ENCODE measurements at regions not wholly inside any gene's neighbourhood (a gene's known extent, or its start where the extent isn't known, plus 50 kb on each side); places are given as distances from the start of the nearest gene placed in this dataset.

DNA sequence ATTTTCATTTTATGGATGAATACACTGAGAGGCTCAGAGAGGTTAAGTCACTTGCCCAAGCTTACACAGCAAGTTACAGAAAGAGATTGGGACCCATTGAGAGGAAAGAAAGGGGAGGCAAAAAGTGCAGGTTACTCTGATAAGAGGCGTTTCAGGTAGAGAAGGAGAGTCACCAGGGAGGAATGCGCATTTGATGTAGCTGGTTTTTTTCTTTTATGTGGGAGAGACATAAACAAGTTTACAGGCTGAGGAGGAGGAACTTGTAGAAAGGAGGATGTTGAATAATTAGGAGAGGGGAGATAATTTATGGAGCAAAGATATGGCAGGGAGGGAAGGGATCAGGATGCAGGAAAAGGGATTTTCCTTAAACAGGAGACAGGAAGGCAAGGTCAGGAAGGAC, 297.0 kb downstream of the PCNX1 start:
- TF ChIP-seq, protein P1, sequence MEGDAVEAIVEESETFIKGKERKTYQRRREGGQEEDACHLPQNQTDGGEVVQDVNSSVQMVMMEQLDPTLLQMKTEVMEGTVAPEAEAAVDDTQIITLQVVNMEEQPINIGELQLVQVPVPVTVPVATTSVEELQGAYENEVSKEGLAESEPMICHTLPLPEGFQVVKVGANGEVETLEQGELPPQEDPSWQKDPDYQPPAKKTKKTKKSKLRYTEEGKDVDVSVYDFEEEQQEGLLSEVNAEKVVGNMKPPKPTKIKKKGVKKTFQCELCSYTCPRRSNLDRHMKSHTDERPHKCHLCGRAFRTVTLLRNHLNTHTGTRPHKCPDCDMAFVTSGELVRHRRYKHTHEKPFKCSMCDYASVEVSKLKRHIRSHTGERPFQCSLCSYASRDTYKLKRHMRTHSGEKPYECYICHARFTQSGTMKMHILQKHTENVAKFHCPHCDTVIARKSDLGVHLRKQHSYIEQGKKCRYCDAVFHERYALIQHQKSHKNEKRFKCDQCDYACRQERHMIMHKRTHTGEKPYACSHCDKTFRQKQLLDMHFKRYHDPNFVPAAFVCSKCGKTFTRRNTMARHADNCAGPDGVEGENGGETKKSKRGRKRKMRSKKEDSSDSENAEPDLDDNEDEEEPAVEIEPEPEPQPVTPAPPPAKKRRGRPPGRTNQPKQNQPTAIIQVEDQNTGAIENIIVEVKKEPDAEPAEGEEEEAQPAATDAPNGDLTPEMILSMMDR (conservative IDR thresholded peaks at IDR 0.05; ENCODE audit: low read length), result no peak
- no peak for TF ChIP-seq EZH2phosphoT487 (IDR thresholded peaks at IDR 0.05; ENCODE audit: borderline replicate concordance, low read depth, low read length)
